NCI-H2107 (cell line): ENCODE measurements at regions not wholly inside any gene's neighbourhood (a gene's known extent, or its start where the extent isn't known, plus 50 kb on each side); places are given as distances from the start of the nearest gene placed in this dataset.

Experiments
- DNase-seq: peaks from one replicate; lab custom pipeline; 2025; lab: John Stamatoyannopoulos, UW

GRCh38 chr9:79501546-79501945, 70.2 kb upstream of the TLE4 start:
- no peak for DNase-seq

GRCh38 chr9:79507801-79508200, 64.0 kb upstream of the TLE4 start:
- DNase-seq = no peak

GRCh38 chr9:79512251-79512650, 59.5 kb upstream of the TLE4 start:
- DNase-seq = no peak
